GM12873 (cell line): ENCODE measurements at regions not wholly inside any gene's neighbourhood (a gene's known extent, or its start where the extent isn't known, plus 50 kb on each side); places are given as distances from the start of the nearest gene placed in this dataset.

Source experiments
- CTCF ChIP-seq: IDR thresholded peaks from 2 replicates; pipeline ENCODE4 v1.5.1; 2012; ENCODE audit warnings: low read depth, mild to moderate bottlenecking, moderate library complexity, low read length, control low read depth; ENCODE audit not compliant: insufficient read depth; ENCODE audit errors: missing control alignments

- TF ChIP-seq CTCF: no peak
These were observed 206.5 kb downstream of the TTC8 start for GRCh38 chr14:89030921-89031320.

- no peak for TF ChIP-seq CTCF
These were observed 207.7 kb downstream of the TTC8 start for GRCh38 chr14:89032086-89032649.

- no peak for TF ChIP-seq CTCF
These were observed 209.3 kb downstream of the TTC8 start for GRCh38 chr14:89033756-89034155.

GRCh38 chr14:89036371-89036770 is 211.9 kb downstream of the TTC8 start:
- TF ChIP-seq CTCF: no peak

- no peak for TF ChIP-seq CTCF
These were observed 212.6 kb downstream of the TTC8 start for GRCh38 chr14:89037065-89037464.

GRCh38 chr14:89040080-89040459 is 215.6 kb downstream of the TTC8 start:
- no peak for TF ChIP-seq CTCF

- peak; percentile 93 for TF ChIP-seq CTCF
These were observed 216.2 kb downstream of the TTC8 start for GRCh38 chr14:89040460-89041256.
